IMR-90 (cell line): ENCODE measurements at regions not wholly inside any gene's neighbourhood (a gene's known extent, or its start where the extent isn't known, plus 50 kb on each side); places are given as distances from the start of the nearest gene placed in this dataset.
"Not testable (repeated sequence)": the region's sequence is repeated elsewhere in the genome, so short reads cannot be mapped to it uniquely, and the experiment has no call there.

ENCODE experiments used
- ATAC-seq: fragments of 200-7000 bp; cut with Tn5 transposase; 2 replicates; pipeline ENCODE4 v1.9.1; 2020; ENCODE audit warnings: low read depth, mild to moderate bottlenecking, moderate library complexity
- BruUV-seq: library from RNA; stranded (reverse); fragments of 400-500 nt; replicated peaks from 2 replicates; lab custom pipeline; 2021; lab: Mats Ljungman, UMichigan
- CTCF ChIA-PET: fragments of 300-600 bp; formaldehyde crosslinking; extraction: SDS; loops from one replicate; lab custom pipeline; 2021; ENCODE audit warnings: antibody characterized with exemption; lab: Yijun Ruan, JAX
- POLR2A ChIA-PET: fragments of 300-600 bp; sonication (Branson Sonifier 250); formaldehyde crosslinking; loops from one replicate; lab custom pipeline; 2022; ENCODE audit warnings: antibody characterized with exemption; ENCODE audit not compliant: unreplicated experiment; lab: Charles Lee
- DNase-seq: peaks from one replicate; pipeline ENCODE4 v3.0.0; 2013
- H2AFZ ChIP-seq: replicated peaks from 2 replicates; pipeline ENCODE3; 2013; ENCODE audit warnings: low read length, mild to moderate bottlenecking; ENCODE audit not compliant: poor library complexity
- H2AK5ac ChIP-seq: 2 replicates; pipeline ENCODE4 v1.6.1; 2013; ENCODE audit warnings: low read depth, low read length, inconsistent platforms
- H2AK9ac ChIP-seq: replicated peaks from 2 replicates; pipeline ENCODE3; 2013; ENCODE audit warnings: mild to moderate bottlenecking, low read depth, low read length, moderate library complexity; ENCODE audit not compliant: poor library complexity
- H2BK120ac ChIP-seq: 2 replicates; pipeline ENCODE4 v1.6.1; 2013; ENCODE audit warnings: low read depth, low read length, inconsistent platforms
- H2BK15ac ChIP-seq: 3 replicates; pipeline ENCODE4 v1.6.1; 2013; ENCODE audit warnings: low read depth, low read length, inconsistent platforms
- H2BK20ac ChIP-seq: 2 replicates; pipeline ENCODE4 v1.6.1; 2013; ENCODE audit warnings: low read depth, mild to moderate bottlenecking, inconsistent platforms, low read length, moderate library complexity
- H2BK5ac ChIP-seq: 2 replicates; pipeline ENCODE4 v1.6.1; 2013; ENCODE audit warnings: mild to moderate bottlenecking, low read depth, low read length, inconsistent platforms; ENCODE audit not compliant: poor library complexity, severe bottlenecking
- H3K14ac ChIP-seq: replicated peaks from 2 replicates; pipeline ENCODE4 v1.6.1; 2013; ENCODE audit warnings: low read depth, low read length, inconsistent platforms
- H3K18ac ChIP-seq: 2 replicates; pipeline ENCODE4 v1.6.1; 2013; ENCODE audit warnings: low read depth, low read length, control low read depth
- H3K23ac ChIP-seq: 2 replicates; pipeline ENCODE4 v1.6.1; 2013; ENCODE audit warnings: low read depth, low read length, inconsistent platforms
- H3K27ac ChIP-seq: 2 replicates; pipeline ENCODE4 v1.5.1; 2013; ENCODE audit warnings: mild to moderate bottlenecking, control low read depth, low read length; ENCODE audit not compliant: insufficient read depth
- H3K27me3 ChIP-seq: 2 replicates; pipeline ENCODE4 v1.6.1; 2013; ENCODE audit warnings: low read length; ENCODE audit not compliant: control insufficient read depth, insufficient read depth
- H3K36me3 ChIP-seq: 2 replicates; pipeline ENCODE4 v1.6.1; 2013; ENCODE audit warnings: low read length, mixed read lengths; ENCODE audit not compliant: control insufficient read depth, insufficient read depth
- H3K4ac ChIP-seq: 2 replicates; pipeline ENCODE4 v1.6.1; 2013; ENCODE audit warnings: low read depth, low read length, inconsistent platforms
- H3K4me1 ChIP-seq: 2 replicates; pipeline ENCODE4 v1.6.1; 2013; ENCODE audit warnings: low read length, mixed read lengths; ENCODE audit not compliant: control insufficient read depth, insufficient read depth
- H3K4me2 ChIP-seq: 2 replicates; pipeline ENCODE4 v1.6.1; 2013; ENCODE audit warnings: low read depth, mild to moderate bottlenecking, control low read depth, low read length, moderate library complexity
- H3K4me3 ChIP-seq: 2 replicates; pipeline ENCODE4 v1.5.1; 2013; ENCODE audit warnings: low read depth, mild to moderate bottlenecking, control low read depth, low read length, moderate library complexity; ENCODE audit not compliant: insufficient read depth
- H3K56ac ChIP-seq: 2 replicates; pipeline ENCODE4 v1.6.1; 2013; ENCODE audit warnings: low read length, inconsistent platforms; ENCODE audit not compliant: insufficient read depth; ENCODE audit errors: extremely low read depth
- H3K79me1 ChIP-seq, 2 experiments: 2 replicates each; pipeline ENCODE4 v1.6.1; 2013; ENCODE audit warnings: low read length in 2 of 2, inconsistent platforms in 1 of 2, low read depth in 1 of 2
- H3K9ac ChIP-seq: 2 replicates; pipeline ENCODE4 v1.6.1; 2013; ENCODE audit warnings: low read depth, low read length, control low read depth
- H3K9me1 ChIP-seq: 2 replicates; pipeline ENCODE4 v1.6.1; 2013; ENCODE audit warnings: low read length, inconsistent platforms; ENCODE audit not compliant: insufficient read depth
- H3K9me3 ChIP-seq: 2 replicates; pipeline ENCODE4 v1.6.1; 2013; ENCODE audit warnings: low read length; ENCODE audit not compliant: control insufficient read depth, insufficient read depth
- H4K20me1 ChIP-seq: 2 replicates; pipeline ENCODE4 v1.6.1; 2013; ENCODE audit warnings: low read length, inconsistent platforms; ENCODE audit not compliant: insufficient read depth
- H4K5ac ChIP-seq: 2 replicates; pipeline ENCODE4 v1.6.1; 2013; ENCODE audit warnings: mild to moderate bottlenecking, low read depth, low read length, control low read depth
- H4K8ac ChIP-seq, 2 experiments: 2 replicates each; pipeline ENCODE4 v1.6.1; 2013; ENCODE audit warnings: low read depth in 2 of 2, low read length in 2 of 2, control low read depth in 1 of 2, inconsistent platforms in 1 of 2
- H4K91ac ChIP-seq: 2 replicates; pipeline ENCODE4 v1.6.1; 2013; ENCODE audit warnings: low read depth, low read length, inconsistent platforms; ENCODE audit not compliant: insufficient read depth
- whole genome bisulfite sequencing, 2 experiments: methylation state at CpG; one replicate each; pipeline versions ENCODE4 v1.1.5 to v1.1.7; 2013; ENCODE audit warnings: missing lambda C conversion rate in 2 of 2; ENCODE audit not compliant: insufficient read length in 1 of 2; ENCODE audit errors: extremely low coverage in 2 of 2; 5-methylcytosine and 5-hydroxymethylcytosine counted together
- dilution Hi-C: fragments of 300-500 bp; cut with HindIII; formaldehyde crosslinking; loops from one replicate; pipeline ENCODE4 v1.14.3; 2018; ENCODE audit warnings: low sequenced_read_pairs; ENCODE audit not compliant: unreplicated experiment
- in situ Hi-C: fragments of 300-500 bp; cut with MboI; formaldehyde crosslinking; loops from 3 replicates; pipeline ENCODE4 v1.14.3; 2019; ENCODE audit warnings: low sequenced_read_pairs, inconsistent platforms, mixed read lengths
- intact Hi-C: fragments of 100-400 bp; cut with micrococcal nuclease; formaldehyde crosslinking; loops from 2 replicates; pipeline ENCODE4 v1.10.0; 2022

GRCh38 chr2:132337135-132337534 lies 79.5 kb upstream of the GPR39 start:
- H4K5ac ChIP-seq, H3K27ac ChIP-seq, H2AK9ac ChIP-seq, dilution Hi-C loops, CTCF ChIA-PET, in situ Hi-C loops, H4K91ac ChIP-seq, DNase-seq, H3K18ac ChIP-seq, H3K4ac ChIP-seq, H2BK15ac ChIP-seq, BruUV-seq, H3K4me1 ChIP-seq, H3K56ac ChIP-seq, H3K79me1 ChIP-seq, ATAC-seq, H2BK20ac ChIP-seq, H3K4me3 ChIP-seq, H4K8ac ChIP-seq, H3K23ac ChIP-seq, POLR2A ChIA-PET, H3K14ac ChIP-seq, H3K36me3 ChIP-seq, H3K27me3 ChIP-seq, H3K9me3 ChIP-seq, H3K4me2 ChIP-seq, H2BK5ac ChIP-seq, H2AK5ac ChIP-seq, H3K9ac ChIP-seq, H3K9me1 ChIP-seq, H2BK120ac ChIP-seq, H2AFZ ChIP-seq, H4K20me1 ChIP-seq, intact Hi-C loops: not testable (repeated sequence)
- no CpG with 5 or more reads among the region's 13 CpGs for WGBS, 2 experiments

GRCh38 chr2:132337844-132338243 lies 78.8 kb upstream of the GPR39 start:
- H3K9me1 ChIP-seq, H4K91ac ChIP-seq, H3K4me1 ChIP-seq, H3K56ac ChIP-seq, H2AFZ ChIP-seq, dilution Hi-C loops, H3K4me3 ChIP-seq, H3K36me3 ChIP-seq, H4K8ac ChIP-seq, H2BK120ac ChIP-seq, H3K23ac ChIP-seq, H4K20me1 ChIP-seq, in situ Hi-C loops, ATAC-seq, POLR2A ChIA-PET, H3K4me2 ChIP-seq, H2BK5ac ChIP-seq, H2BK15ac ChIP-seq, H3K79me1 ChIP-seq, H3K27me3 ChIP-seq, H3K14ac ChIP-seq, DNase-seq, intact Hi-C loops, H3K18ac ChIP-seq, H3K27ac ChIP-seq, H2AK5ac ChIP-seq, BruUV-seq, H4K5ac ChIP-seq, H3K9ac ChIP-seq, H2BK20ac ChIP-seq, CTCF ChIA-PET, H3K9me3 ChIP-seq, H3K4ac ChIP-seq, H2AK9ac ChIP-seq: not testable (repeated sequence)
- WGBS, 2 experiments: no CpG with 5 or more reads among the region's 5 CpGs
